ENCODE measurements at regions not wholly inside any gene's neighbourhood (a gene's known extent, or its start where the extent isn't known, plus 50 kb on each side); places are given as distances from the start of the nearest gene placed in this dataset.

GRCh38 chr6:94026575-94026974 is 607.2 kb upstream of the EPHA7 start:
- Histone ChIP-seq H3K4me2 (ENCODE audit: low read length) (no peak overlapping the region), H3K27me3 (ENCODE audit: insufficient read depth, low read depth, low read length) (no peaks in the 10 kb centered on the region), H3F3A (ENCODE audit: insufficient read depth, low read length, poor library complexity, severe bottlenecking) (no peaks in the 10 kb centered on the region), H2AFZ (ENCODE audit: low read depth, low read length) (no peak overlapping the region), H3K4me3 (ENCODE audit: low read length) (no peak overlapping the region), H3K36me3 (ENCODE audit: insufficient read depth, low read length) (no peaks in the 10 kb centered on the region), H3K9me2 (ENCODE audit: insufficient read depth, low read length) (no peaks in the 10 kb centered on the region), H3K9me3 (ENCODE audit: low read length) (no peaks in the 10 kb centered on the region), H4K20me1 (ENCODE audit: insufficient read depth) (no peaks in the 10 kb centered on the region), H3K27ac (ENCODE audit: low read length) (no peak overlapping the region), H3K9ac (ENCODE audit: low read length) (no peak overlapping the region), H3K79me2 (replicated peaks; ENCODE audit: insufficient read depth, low read length) (no peaks in the 10 kb centered on the region)
- no peak for TF ChIP-seq EP300 (conservative IDR thresholded peaks at IDR 0.05; ENCODE audit: poor library complexity, severe bottlenecking)
- no peak for TF ChIP-seq RAD21 (conservative IDR thresholded peaks at IDR 0.05)
- no peak for TF ChIP-seq TAF1 (IDR thresholded peaks at IDR 0.05; ENCODE audit: low read depth)
- TF ChIP-seq SMC3 (conservative IDR thresholded peaks at IDR 0.05; ENCODE audit: poor library complexity): no peak
- no peak for TF ChIP-seq EZH2 (IDR thresholded peaks at IDR 0.05; ENCODE audit: borderline replicate concordance, insufficient read depth, low read length, poor library complexity, severe bottlenecking)
- no peak for TF ChIP-seq POLR2AphosphoS5 (IDR thresholded peaks at IDR 0.05)
- no peak for TF ChIP-seq REST (IDR thresholded peaks at IDR 0.05; ENCODE audit: borderline replicate concordance)
- no peak for TF ChIP-seq MXI1 (conservative IDR thresholded peaks at IDR 0.05; ENCODE audit: poor library complexity, severe bottlenecking)
- TF ChIP-seq CTCF (IDR thresholded peaks at IDR 0.05; ENCODE audit: poor library complexity, severe bottlenecking): no peak

GRCh38 chr6:94005835-94006234 is 586.5 kb upstream of the EPHA7 start:
- Histone ChIP-seq H3K4me2 (ENCODE audit: low read length) (no peak overlapping the region), H4K20me1 (ENCODE audit: insufficient read depth) (no peaks in the 10 kb centered on the region), H3K9me3 (ENCODE audit: low read length) (no peaks in the 10 kb centered on the region), H3K4me3 (ENCODE audit: low read length) (no peak overlapping the region), H3K27ac (ENCODE audit: low read length) (no peak overlapping the region), H3K79me2 (replicated peaks; ENCODE audit: insufficient read depth, low read length) (no peaks in the 10 kb centered on the region), H3K9me2 (ENCODE audit: insufficient read depth, low read length) (no peaks in the 10 kb centered on the region), H3F3A (ENCODE audit: insufficient read depth, low read length, poor library complexity, severe bottlenecking) (no peaks in the 10 kb centered on the region), H3K27me3 (ENCODE audit: insufficient read depth, low read depth, low read length) (no peaks in the 10 kb centered on the region), H2AFZ (ENCODE audit: low read depth, low read length) (no peak overlapping the region), H3K36me3 (ENCODE audit: insufficient read depth, low read length) (no peaks in the 10 kb centered on the region), H3K9ac (ENCODE audit: low read length) (no peak overlapping the region)
- TF ChIP-seq EP300 (conservative IDR thresholded peaks at IDR 0.05; ENCODE audit: poor library complexity, severe bottlenecking): no peak
- TF ChIP-seq CTCF (IDR thresholded peaks at IDR 0.05; ENCODE audit: poor library complexity, severe bottlenecking): no peak
- no peak for TF ChIP-seq MXI1 (conservative IDR thresholded peaks at IDR 0.05; ENCODE audit: poor library complexity, severe bottlenecking)
- TF ChIP-seq RAD21 (conservative IDR thresholded peaks at IDR 0.05): no peak
- TF ChIP-seq SMC3 (conservative IDR thresholded peaks at IDR 0.05; ENCODE audit: poor library complexity): no peak
- no peak for TF ChIP-seq TAF1 (IDR thresholded peaks at IDR 0.05; ENCODE audit: low read depth)
- TF ChIP-seq EZH2 (IDR thresholded peaks at IDR 0.05; ENCODE audit: borderline replicate concordance, insufficient read depth, low read length, poor library complexity, severe bottlenecking): no peak
- TF ChIP-seq REST (IDR thresholded peaks at IDR 0.05; ENCODE audit: borderline replicate concordance): no peak
- no peak for TF ChIP-seq POLR2AphosphoS5 (IDR thresholded peaks at IDR 0.05)

Data from neural cell (in vitro differentiated cells).